Lung (tissue), 11 donors: ENCODE measurements at regions not wholly inside any gene's neighbourhood (a gene's known extent, or its start where the extent isn't known, plus 50 kb on each side); places are given as distances from the start of the nearest gene placed in this dataset.

ENCODE experiments used
- ATAC-seq: fragments of 200-7000 bp; cut with Tn5 transposase; one replicate; pipeline ENCODE4 v1.9.1; 2020; ENCODE audit warnings: moderate number of reproducible peaks; ENCODE audit not compliant: insufficient read depth, low FRiP score
- DNase-seq, 3 donors: peaks; one replicate each; pipeline ENCODE4 v3.0.0-alpha.2; 2013 to 2017
- H3K27ac ChIP-seq, 2 donors: one replicate each; pipeline ENCODE4 v1.5.1; 2013; ENCODE audit warnings: mild to moderate bottlenecking in 2 of 2, moderate library complexity in 2 of 2, control low read depth in 1 of 2, inconsistent platforms in 1 of 2, low read depth in 1 of 2, low read length in 1 of 2
- H3K27me3 ChIP-seq, 3 donors: one replicate each; pipeline ENCODE4 v1.5.1; 2013; ENCODE audit warnings: low read length in 2 of 3; ENCODE audit not compliant: control insufficient read depth in 3 of 3, insufficient read depth in 3 of 3
- H3K36me3 ChIP-seq, 4 donors: one replicate each; pipeline ENCODE4 v1.5.1; 2013; ENCODE audit warnings: low read length in 4 of 4, mild to moderate bottlenecking in 1 of 4, moderate library complexity in 1 of 4; ENCODE audit not compliant: control insufficient read depth in 4 of 4, insufficient read depth in 4 of 4
- H3K4me1 ChIP-seq, 5 donors: one replicate each; pipeline ENCODE4 v1.5.1; 2013; ENCODE audit warnings: low read length in 5 of 5, mild to moderate bottlenecking in 2 of 5, moderate library complexity in 1 of 5; ENCODE audit not compliant: control insufficient read depth in 5 of 5, insufficient read depth in 5 of 5
- H3K4me3 ChIP-seq: one replicate; pipeline ENCODE4 v1.5.1; 2013; ENCODE audit warnings: mild to moderate bottlenecking, control low read depth, moderate library complexity
- H3K9ac ChIP-seq, 2 donors: one replicate each; pipeline ENCODE4 v1.5.1; 2013; ENCODE audit warnings: low read length in 2 of 2, control low read depth in 1 of 2; ENCODE audit not compliant: insufficient read depth in 1 of 2
- H3K9me3 ChIP-seq, 4 donors: one replicate each; pipeline ENCODE4 v1.5.1; 2013; ENCODE audit warnings: low read length in 3 of 4, mild to moderate bottlenecking in 1 of 4, moderate library complexity in 1 of 4; ENCODE audit not compliant: control insufficient read depth in 4 of 4, insufficient read depth in 3 of 4
- CTCF ChIP-seq: IDR thresholded peaks from 2 replicates; pipeline ENCODE4 v1.5.1; 2012; ENCODE audit warnings: mild to moderate bottlenecking; ENCODE audit errors: control extremely low read depth, extremely low read depth
- WGBS, 2 donors: extraction: QIAGEN DNeasy Blood & Tissue Kit; methylation state at CpG; one replicate each; pipeline ENCODE4 v1.1.7; 2013; 5-methylcytosine and 5-hydroxymethylcytosine counted together
- donor health status: control.
- donor health status: control.
- donor health status: Bipolar disorder and iron deficiency.
- donor health status: healthy.
- donor health status: DM: yes; HTN: yes; CAD: no.

DNA sequence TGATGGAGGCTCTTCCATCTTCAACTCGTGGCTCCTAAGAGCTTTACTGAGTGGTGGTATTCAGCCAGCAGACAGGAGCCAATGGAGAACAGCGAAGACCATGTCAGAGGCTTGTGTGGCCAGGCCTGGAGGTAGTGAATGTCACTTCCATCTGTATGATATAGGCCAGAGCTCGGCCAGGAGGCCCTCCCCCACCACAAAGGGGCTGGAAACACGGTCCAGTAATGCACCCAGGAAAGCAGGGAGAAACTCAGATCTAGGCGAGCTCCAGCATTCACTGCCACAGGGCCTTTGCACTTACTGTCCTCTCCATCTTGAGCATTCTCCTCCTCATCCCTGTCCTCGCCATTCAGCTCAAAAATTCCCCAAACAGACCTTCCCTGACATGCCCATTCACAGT lies 555.3 kb upstream of the C16orf82 start:
- Histone ChIP-seq H3K9ac (no peak overlapping the region), H3K9me3 (peaks cover 0 to 2% (median 0%) of the 10 kb centered on the region in 4 donors), H3K4me3 (no peak overlapping the region), H3K36me3 (no peaks in the 10 kb centered on the region), H3K27me3 (no peaks in the 10 kb centered on the region), H3K27ac (no peak overlapping the region), H3K4me1 (no peaks in the 10 kb centered on the region)
- DNase-seq (no peak), ATAC-seq (no peak)
- no peak for TF ChIP-seq CTCF
- WGBS, 2 donors: 50 to 60% methylated on average over 6 of the region's 6 CpGs

- no peak overlapping the region for H3K4me3 ChIP-seq
- H3K27me3 ChIP-seq: no peaks in the 10 kb centered on the region
- no peaks in the 10 kb centered on the region for H3K4me1 ChIP-seq
- no peaks in the 10 kb centered on the region for H3K9me3 ChIP-seq
- WGBS, 2 donors: 49 to 78% methylated on average over 4 of the region's 4 CpGs
- H3K36me3 ChIP-seq: no peaks in the 10 kb centered on the region
- H3K9ac ChIP-seq: no peak overlapping the region
- H3K27ac ChIP-seq: no peak overlapping the region
- ATAC-seq: no peak
- TF ChIP-seq CTCF: no peak
- DNase-seq: no peak
These were observed 545.1 kb upstream of the C16orf82 start for GRCh38 chr16:26521626-26522025.

- no peak overlapping the region for H3K9ac ChIP-seq
- 85% methylated on average over 6 of the region's 6 CpGs for WGBS, 2 donors
These were observed 542.4 kb upstream of the C16orf82 start for GRCh38 chr16:26524281-26524680.

More at GRCh38 chr16:26524281-26524680, 542.4 kb upstream of the C16orf82 start:
- Histone ChIP-seq H3K36me3 (no peaks in the 10 kb centered on the region), H3K27ac (no peak overlapping the region), H3K4me3 (no peak overlapping the region), H3K4me1 (no peaks in the 10 kb centered on the region), H3K9me3 (no peaks in the 10 kb centered on the region), H3K27me3 (no peaks in the 10 kb centered on the region)
- ATAC-seq (no peak), DNase-seq (no peak)
- TF ChIP-seq CTCF: no peak
